Body of pancreas (tissue), 4 donors: ENCODE measurements at regions not wholly inside any gene's neighbourhood (a gene's known extent, or its start where the extent isn't known, plus 50 kb on each side); places are given as distances from the start of the nearest gene placed in this dataset.

Experiments
- POLR2A ChIP-seq, 3 donors: fragments of 450-650 bp; IDR thresholded peaks; one replicate each; pipeline ENCODE4 v1.6.1; 2016; ENCODE audit warnings: antibody characterized with exemption in 3 of 3, mild to moderate bottlenecking in 2 of 3
- TF ChIP-seq, protein P1 (sequence below), 7 experiments: fragments of 450-650 bp in 4 of 7; fragments of 200-600 bp in 3 of 7; sonication (generic) in 3 of 7; IDR thresholded peaks; one replicate each; pipeline ENCODE4 v1.5.1; 2016 to 2019; ENCODE audit warnings: antibody characterized with exemption in 7 of 7

DNA sequence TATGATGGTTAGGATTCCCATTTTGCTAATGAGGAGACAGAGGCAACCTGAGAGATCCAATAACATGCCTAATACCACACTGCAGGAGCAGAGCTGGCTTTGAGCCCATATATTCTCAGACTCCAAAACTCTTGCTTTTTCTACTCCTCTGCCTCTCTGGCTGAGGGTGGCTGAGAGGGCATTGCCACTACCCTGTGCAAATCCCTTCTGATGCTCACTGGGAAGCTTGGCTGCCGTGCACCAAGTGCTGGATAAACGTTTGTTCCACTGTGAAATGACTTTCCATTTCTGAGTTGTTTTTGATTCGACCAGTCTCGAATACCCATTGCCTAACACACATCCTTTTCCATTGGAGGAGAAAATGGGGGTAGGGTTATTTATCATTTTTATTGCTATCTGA, 123.1 kb upstream of the SORCS3 start:
- no peak for TF ChIP-seq POLR2A (IDR thresholded peaks at IDR 0.05)
- TF ChIP-seq, protein P1, sequence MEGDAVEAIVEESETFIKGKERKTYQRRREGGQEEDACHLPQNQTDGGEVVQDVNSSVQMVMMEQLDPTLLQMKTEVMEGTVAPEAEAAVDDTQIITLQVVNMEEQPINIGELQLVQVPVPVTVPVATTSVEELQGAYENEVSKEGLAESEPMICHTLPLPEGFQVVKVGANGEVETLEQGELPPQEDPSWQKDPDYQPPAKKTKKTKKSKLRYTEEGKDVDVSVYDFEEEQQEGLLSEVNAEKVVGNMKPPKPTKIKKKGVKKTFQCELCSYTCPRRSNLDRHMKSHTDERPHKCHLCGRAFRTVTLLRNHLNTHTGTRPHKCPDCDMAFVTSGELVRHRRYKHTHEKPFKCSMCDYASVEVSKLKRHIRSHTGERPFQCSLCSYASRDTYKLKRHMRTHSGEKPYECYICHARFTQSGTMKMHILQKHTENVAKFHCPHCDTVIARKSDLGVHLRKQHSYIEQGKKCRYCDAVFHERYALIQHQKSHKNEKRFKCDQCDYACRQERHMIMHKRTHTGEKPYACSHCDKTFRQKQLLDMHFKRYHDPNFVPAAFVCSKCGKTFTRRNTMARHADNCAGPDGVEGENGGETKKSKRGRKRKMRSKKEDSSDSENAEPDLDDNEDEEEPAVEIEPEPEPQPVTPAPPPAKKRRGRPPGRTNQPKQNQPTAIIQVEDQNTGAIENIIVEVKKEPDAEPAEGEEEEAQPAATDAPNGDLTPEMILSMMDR (IDR thresholded peaks at IDR 0.05): no peak
